ENCODE measurements at regions not wholly inside any gene's neighbourhood (a gene's known extent, or its start where the extent isn't known, plus 50 kb on each side); places are given as distances from the start of the nearest gene placed in this dataset.

GRCh38 chr2:235262750-235263149 is 231.1 kb upstream of the AGAP1 start:
- Mint-ChIP-seq H3K36me3 (no peaks in the 10 kb centered on the region), H3K9me3 (no peaks in the 10 kb centered on the region), H3K27ac (no peak overlapping the region)
- no peak for ATAC-seq
- DNase-seq (ENCODE audit: low spot score in 2 of 2) = no peak

- Mint-ChIP-seq H3K27ac (no peak overlapping the region), H3K9me3 (no peaks in the 10 kb centered on the region), H3K36me3 (no peaks in the 10 kb centered on the region)
- DNase-seq (ENCODE audit: low spot score in 2 of 2) = no peak
- ATAC-seq = no peak
Measured at GRCh38 chr2:235263205-235264120, 230.4 kb upstream of the AGAP1 start.

- DNase-seq (ENCODE audit: low spot score in 2 of 2) = no peak
- H3K36me3 Mint-ChIP-seq = no peaks in the 10 kb centered on the region
- no peaks in the 10 kb centered on the region for H3K9me3 Mint-ChIP-seq
- no peak overlapping the region for H3K27ac Mint-ChIP-seq
- ATAC-seq = peak in 1 of 2 donors; percentile 22
Measured at GRCh38 chr2:235264121-235264493, 229.7 kb upstream of the AGAP1 start.

- no peak overlapping the region for H3K27ac Mint-ChIP-seq
Measured at GRCh38 chr2:235264512-235264911, 229.3 kb upstream of the AGAP1 start.

GRCh38 chr2:235265348-235265965 is 228.4 kb upstream of the AGAP1 start:
- no peak overlapping the region for H3K27ac Mint-ChIP-seq
- H3K36me3 Mint-ChIP-seq = no peaks in the 10 kb centered on the region
- DNase-seq (ENCODE audit: low spot score in 2 of 2) (no peak), ATAC-seq (no peak)
- H3K9me3 Mint-ChIP-seq = no peaks in the 10 kb centered on the region

More at GRCh38 chr2:235264512-235264911, 229.3 kb upstream of the AGAP1 start:
- Mint-ChIP-seq H3K36me3 (no peaks in the 10 kb centered on the region), H3K9me3 (no peaks in the 10 kb centered on the region)
- ATAC-seq (no peak), DNase-seq (ENCODE audit: low spot score in 2 of 2) (no peak)

GRCh38 chr2:235267251-235267650 is 226.6 kb upstream of the AGAP1 start:
- no peak for DNase-seq (ENCODE audit: low spot score in 2 of 2)
- ATAC-seq = no peak
- Mint-ChIP-seq H3K27ac (no peak overlapping the region), H3K36me3 (no peaks in the 10 kb centered on the region), H3K9me3 (peaks cover 0 to 3% of the 10 kb centered on the region in 2 donors)

GRCh38 chr2:235268535-235268934 is 225.3 kb upstream of the AGAP1 start:
- DNase-seq (ENCODE audit: low spot score in 2 of 2) (no peak), ATAC-seq (no peak)
- H3K27ac Mint-ChIP-seq = no peak overlapping the region
- no peaks in the 10 kb centered on the region for H3K36me3 Mint-ChIP-seq
- H3K9me3 Mint-ChIP-seq = peaks cover 0 to 4% of the 10 kb centered on the region in 2 donors

GRCh38 chr2:235270291-235270690 is 223.6 kb upstream of the AGAP1 start:
- DNase-seq (ENCODE audit: low spot score in 2 of 2) (no peak), ATAC-seq (peak; percentile 26 to 34)
- no peak overlapping the region for H3K27ac Mint-ChIP-seq
- peaks cover 0 to 4% of the 10 kb centered on the region in 2 donors for H3K9me3 Mint-ChIP-seq
- no peaks in the 10 kb centered on the region for H3K36me3 Mint-ChIP-seq

GRCh38 chr2:235270956-235271355 is 222.9 kb upstream of the AGAP1 start:
- ATAC-seq = peak; percentile 87 to 97
- Mint-ChIP-seq H3K27ac (no peak overlapping the region), H3K36me3 (no peaks in the 10 kb centered on the region), H3K9me3 (peaks cover 0 to 4% of the 10 kb centered on the region in 2 donors)
- DNase-seq (ENCODE audit: low spot score in 2 of 2) = peak; percentile 57 to 66

- DNase-seq (ENCODE audit: low spot score in 2 of 2) (no peak), ATAC-seq (no peak)
- no peak overlapping the region for H3K27ac Mint-ChIP-seq
- H3K9me3 Mint-ChIP-seq = peaks cover 0 to 4% of the 10 kb centered on the region in 2 donors
- no peaks in the 10 kb centered on the region for H3K36me3 Mint-ChIP-seq
Measured at GRCh38 chr2:235271936-235272335, 221.9 kb upstream of the AGAP1 start.

DNA sequence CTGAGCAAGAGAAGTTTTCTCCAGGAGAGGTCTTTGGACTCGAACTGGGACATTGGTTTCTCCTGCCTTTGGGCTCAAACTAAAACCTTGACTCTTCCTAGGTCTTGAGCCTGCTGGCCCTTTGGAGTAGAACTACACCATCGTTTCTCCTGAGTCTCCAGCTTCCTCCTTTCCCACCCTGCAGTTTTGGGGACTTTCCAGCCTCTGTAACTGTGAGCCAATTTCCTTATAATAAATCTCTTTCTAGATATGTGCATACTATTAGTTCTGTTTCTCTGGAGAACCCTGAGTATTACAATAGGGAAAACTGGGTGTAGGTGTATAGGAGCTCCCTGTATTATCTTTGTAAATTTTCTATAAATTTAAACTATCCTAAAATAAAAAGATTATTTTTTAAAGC is 219.8 kb upstream of the AGAP1 start:
- DNase-seq (ENCODE audit: low spot score in 2 of 2) = no peak
- Mint-ChIP-seq H3K36me3 (no peaks in the 10 kb centered on the region), H3K27ac (no peak overlapping the region), H3K9me3 (peaks cover 0 to 4% of the 10 kb centered on the region in 2 donors)
- ATAC-seq = no peak

DNA sequence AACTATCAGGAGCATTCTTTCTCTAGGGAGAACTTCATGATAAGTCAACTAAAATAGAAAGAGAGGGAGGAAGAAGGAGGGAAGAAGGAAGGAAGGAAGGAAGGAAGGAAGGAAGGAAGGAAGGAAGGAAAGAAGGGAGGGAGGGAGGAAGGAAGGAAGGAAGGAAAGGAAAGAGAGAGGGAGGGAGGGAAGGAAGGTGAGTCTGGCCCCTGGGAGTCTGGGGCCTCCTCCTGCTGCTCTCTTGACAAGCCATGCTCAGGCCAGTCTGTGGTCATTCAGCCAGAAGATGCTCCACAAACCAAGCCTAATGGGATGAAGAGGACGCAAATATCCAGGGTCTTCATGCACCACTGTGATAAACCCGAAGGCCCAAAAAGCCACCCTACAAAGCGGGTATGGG is 216.4 kb upstream of the AGAP1 start:
- ATAC-seq (no peak), DNase-seq (ENCODE audit: low spot score in 2 of 2) (no peak)
- Mint-ChIP-seq H3K36me3 (no peaks in the 10 kb centered on the region), H3K27ac (no peak overlapping the region), H3K9me3 (no peaks in the 10 kb centered on the region)

- DNase-seq (ENCODE audit: low spot score in 2 of 2) = no peak
- no peaks in the 10 kb centered on the region for H3K9me3 Mint-ChIP-seq
- H3K36me3 Mint-ChIP-seq = no peaks in the 10 kb centered on the region
- ATAC-seq = no peak
- no peak overlapping the region for H3K27ac Mint-ChIP-seq
Measured at GRCh38 chr2:235278771-235279355, 215.0 kb upstream of the AGAP1 start.

- Mint-ChIP-seq H3K9me3 (no peaks in the 10 kb centered on the region), H3K36me3 (no peaks in the 10 kb centered on the region), H3K27ac (no peak overlapping the region)
- DNase-seq (ENCODE audit: low spot score in 2 of 2) = no peak
- ATAC-seq = no peak
Measured at GRCh38 chr2:235279965-235280364, 213.9 kb upstream of the AGAP1 start.

- no peak overlapping the region for H3K27ac Mint-ChIP-seq
- H3K9me3 Mint-ChIP-seq = no peaks in the 10 kb centered on the region
- H3K36me3 Mint-ChIP-seq = no peaks in the 10 kb centered on the region
- no peak for DNase-seq (ENCODE audit: low spot score in 2 of 2)
- no peak for ATAC-seq
Measured at GRCh38 chr2:235283246-235283645, 210.6 kb upstream of the AGAP1 start.

DNA sequence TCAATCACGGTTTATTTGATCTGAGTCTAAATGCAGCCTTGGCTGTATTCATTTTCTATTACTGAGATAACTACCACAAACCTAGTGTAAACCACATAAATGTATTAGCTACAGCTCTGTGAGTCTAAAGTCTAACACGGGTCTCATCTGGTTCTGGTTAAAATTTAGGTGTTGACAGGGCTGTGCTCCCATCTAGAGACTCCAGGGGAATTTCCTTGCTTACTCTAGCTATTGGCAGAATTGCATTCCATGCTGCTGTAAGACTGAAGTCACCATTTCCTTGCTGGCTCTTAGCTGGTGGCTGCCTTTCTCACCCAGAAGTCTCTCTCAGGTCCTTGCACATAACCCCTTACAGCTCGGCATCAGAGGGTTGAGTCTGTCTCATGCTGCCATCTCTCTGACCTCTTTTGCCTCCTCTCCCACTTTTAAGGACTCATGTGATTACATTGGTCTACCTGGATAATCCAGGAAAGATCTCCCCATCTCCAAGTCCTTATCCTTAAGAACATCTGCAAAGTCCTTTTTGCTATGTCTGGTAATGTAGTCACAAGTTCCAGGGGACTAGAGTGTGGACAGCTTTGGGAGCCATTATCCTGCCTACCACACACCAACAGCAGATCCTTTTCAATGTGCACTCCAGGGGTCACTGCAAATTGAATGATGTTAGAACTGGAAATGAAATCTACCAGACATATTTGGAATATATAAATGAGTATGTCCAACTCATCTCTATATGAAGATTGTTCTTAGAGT is 207.0 kb upstream of the AGAP1 start:
- DNase-seq (ENCODE audit: low spot score in 2 of 2) (no peak), ATAC-seq (no peak)
- peaks cover 0 to 7% of the 10 kb centered on the region in 2 donors for H3K36me3 Mint-ChIP-seq
- no peak overlapping the region for H3K27ac Mint-ChIP-seq
- H3K9me3 Mint-ChIP-seq = no peaks in the 10 kb centered on the region

DNA sequence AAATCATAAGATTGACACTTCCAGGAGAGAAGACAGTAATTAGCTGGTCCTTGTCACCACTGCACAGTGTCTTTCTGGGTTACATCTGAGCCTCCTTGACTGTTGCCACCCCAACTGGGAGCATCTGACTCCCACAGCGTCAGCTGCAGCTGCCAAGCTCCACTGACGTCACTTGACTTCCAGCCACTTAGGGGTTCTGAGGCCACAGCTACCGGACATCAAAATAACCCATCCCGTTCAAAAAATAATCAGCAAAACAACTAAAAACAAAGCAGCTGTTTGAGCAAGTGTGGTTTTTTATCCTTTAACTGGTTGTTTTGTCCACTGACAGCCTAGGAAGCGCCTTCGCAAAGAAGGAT is 206.5 kb upstream of the AGAP1 start:
- Mint-ChIP-seq H3K9me3 (no peaks in the 10 kb centered on the region), H3K27ac (no peak overlapping the region)
- ATAC-seq = no peak

More for the DNA sequence above, 206.5 kb upstream of the AGAP1 start:
- no peak for DNase-seq (ENCODE audit: low spot score in 2 of 2)
- peaks cover 0 to 7% of the 10 kb centered on the region in 2 donors for H3K36me3 Mint-ChIP-seq

All from activated naive CD4-positive, alpha-beta T cell treated with anti-CD3 and anti-CD28 coated beads, Interleukin-2, amount 50 U/mL, for 72 hours (primary cell).